AG04449 (cell line): ENCODE measurements at regions not wholly inside any gene's neighbourhood (a gene's known extent, or its start where the extent isn't known, plus 50 kb on each side); places are given as distances from the start of the nearest gene placed in this dataset.

Source experiments
- CTCF ChIA-PET: fragments of 350-600 bp; formaldehyde crosslinking; extraction: SDS; loops from one replicate; lab custom pipeline; 2021; ENCODE audit warnings: antibody characterized with exemption; lab: Yijun Ruan, JAX
- POLR2A ChIA-PET: fragments of 400-600, 350-600 bp; formaldehyde crosslinking; extraction: SDS; loops from one replicate; lab custom pipeline; 2020; ENCODE audit warnings: antibody characterized with exemption, inconsistent platforms; lab: Yijun Ruan, JAX
- DNase-seq: peaks from one replicate; pipeline ENCODE4 v3.0.0-alpha.2; 2010; ENCODE audit warnings: low read depth, low spot score
- H3K4me3 ChIP-seq: 2 replicates; pipeline ENCODE4 v1.5.1; 2011; ENCODE audit warnings: low read depth, mild to moderate bottlenecking, control low read depth, low read length
- TF ChIP-seq, protein P1 (sequence below): IDR thresholded peaks from one replicate; pipeline ENCODE4 v1.5.1; 2011; ENCODE audit warnings: mild to moderate bottlenecking, moderate library complexity, low read length, control low read depth, inconsistent platforms; ENCODE audit not compliant: insufficient read depth; ENCODE audit errors: missing control alignments

DNA sequence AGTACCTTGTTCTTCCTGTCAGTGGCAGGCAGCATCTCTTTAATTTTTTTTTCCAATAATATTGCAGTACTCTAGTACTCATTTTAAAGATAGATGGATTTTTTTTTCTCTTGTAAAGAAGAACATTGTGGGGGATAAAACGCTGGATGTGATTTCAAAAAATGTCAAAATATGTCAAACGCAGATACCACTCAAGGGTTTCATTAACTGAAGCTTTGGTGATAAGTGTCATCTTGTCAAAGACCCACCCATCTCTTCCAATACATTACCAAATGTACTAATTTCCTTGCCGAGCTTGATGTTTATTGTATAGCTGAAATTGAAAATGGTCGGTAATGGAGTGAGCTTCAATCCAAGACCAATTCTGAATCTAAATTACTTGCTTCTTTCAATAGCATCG is 332.4 kb upstream of the SOX2 start:
- POLR2A ChIA-PET: no interaction called here
- DNase-seq: no peak
- TF ChIP-seq, protein P1, sequence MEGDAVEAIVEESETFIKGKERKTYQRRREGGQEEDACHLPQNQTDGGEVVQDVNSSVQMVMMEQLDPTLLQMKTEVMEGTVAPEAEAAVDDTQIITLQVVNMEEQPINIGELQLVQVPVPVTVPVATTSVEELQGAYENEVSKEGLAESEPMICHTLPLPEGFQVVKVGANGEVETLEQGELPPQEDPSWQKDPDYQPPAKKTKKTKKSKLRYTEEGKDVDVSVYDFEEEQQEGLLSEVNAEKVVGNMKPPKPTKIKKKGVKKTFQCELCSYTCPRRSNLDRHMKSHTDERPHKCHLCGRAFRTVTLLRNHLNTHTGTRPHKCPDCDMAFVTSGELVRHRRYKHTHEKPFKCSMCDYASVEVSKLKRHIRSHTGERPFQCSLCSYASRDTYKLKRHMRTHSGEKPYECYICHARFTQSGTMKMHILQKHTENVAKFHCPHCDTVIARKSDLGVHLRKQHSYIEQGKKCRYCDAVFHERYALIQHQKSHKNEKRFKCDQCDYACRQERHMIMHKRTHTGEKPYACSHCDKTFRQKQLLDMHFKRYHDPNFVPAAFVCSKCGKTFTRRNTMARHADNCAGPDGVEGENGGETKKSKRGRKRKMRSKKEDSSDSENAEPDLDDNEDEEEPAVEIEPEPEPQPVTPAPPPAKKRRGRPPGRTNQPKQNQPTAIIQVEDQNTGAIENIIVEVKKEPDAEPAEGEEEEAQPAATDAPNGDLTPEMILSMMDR: no peak
- CTCF ChIA-PET: no interaction called here
- H3K4me3 ChIP-seq: no peak overlapping the region

DNA sequence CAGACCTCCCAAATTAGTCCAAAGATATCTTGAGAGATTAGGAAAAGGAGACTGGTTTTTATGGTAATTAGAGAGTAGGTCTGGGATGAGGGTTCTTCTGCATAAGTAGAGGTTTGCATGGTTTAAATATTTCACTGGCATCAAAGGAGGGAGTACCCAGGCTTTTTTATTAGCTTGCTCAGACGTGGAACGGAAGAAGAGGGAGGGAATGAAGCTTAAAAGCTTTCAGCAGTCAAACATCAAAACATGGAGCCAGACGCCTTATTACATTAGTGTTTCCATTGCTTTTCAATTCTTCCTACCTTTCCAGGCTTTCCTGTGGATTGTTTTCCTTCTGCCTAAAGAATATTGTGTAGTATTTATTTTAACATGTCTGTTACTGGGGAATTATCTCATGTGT is 342.1 kb upstream of the SOX2 start:
- POLR2A ChIA-PET: no interaction called here
- H3K4me3 ChIP-seq: no peak overlapping the region
- DNase-seq: no peak
- CTCF ChIA-PET: no interaction called here
- TF ChIP-seq, protein P1: no peak

DNA sequence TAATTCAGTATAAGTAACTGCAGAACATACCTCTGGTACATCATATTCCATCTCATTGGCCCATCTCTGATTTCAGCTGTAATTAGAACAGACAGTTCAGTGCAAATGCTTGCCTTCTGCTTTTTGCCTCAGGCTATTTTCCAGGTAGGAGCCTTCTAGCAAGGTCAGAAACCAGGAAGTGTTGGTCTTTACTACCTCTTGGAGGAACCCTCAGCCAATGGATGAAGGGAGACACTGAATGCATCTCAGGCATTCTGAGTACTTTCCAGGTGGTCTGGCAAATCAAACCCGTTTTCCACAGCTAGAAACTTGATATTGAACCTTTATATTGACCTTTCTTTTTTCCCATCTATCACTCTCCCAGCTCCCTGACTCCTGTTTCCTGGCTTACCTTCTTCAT is 348.5 kb upstream of the SOX2 start:
- ChIA-PET CTCF (no interaction called here), POLR2A (no interaction called here)
- DNase-seq: no peak
- no peak overlapping the region for H3K4me3 ChIP-seq
- TF ChIP-seq, protein P1: no peak

DNA sequence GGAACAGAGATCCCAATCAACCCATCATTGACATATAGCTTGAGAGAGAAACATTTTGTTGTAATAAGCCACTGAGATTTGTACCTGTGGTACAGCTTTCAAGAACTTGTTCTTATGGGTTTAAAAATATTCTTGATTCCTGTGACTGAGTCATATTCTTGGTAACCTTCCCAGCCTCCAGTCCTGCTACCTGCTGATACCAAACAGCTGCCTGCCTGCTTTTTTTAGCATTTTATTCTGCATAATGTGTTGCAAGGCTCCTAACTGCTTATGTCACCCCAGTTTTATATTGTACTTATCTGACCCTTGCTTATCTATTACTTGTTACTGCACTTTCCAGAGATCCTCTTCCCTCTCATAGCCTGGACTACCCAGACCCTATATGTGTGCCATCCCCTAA is 349.3 kb upstream of the SOX2 start:
- DNase-seq: no peak

DNA sequence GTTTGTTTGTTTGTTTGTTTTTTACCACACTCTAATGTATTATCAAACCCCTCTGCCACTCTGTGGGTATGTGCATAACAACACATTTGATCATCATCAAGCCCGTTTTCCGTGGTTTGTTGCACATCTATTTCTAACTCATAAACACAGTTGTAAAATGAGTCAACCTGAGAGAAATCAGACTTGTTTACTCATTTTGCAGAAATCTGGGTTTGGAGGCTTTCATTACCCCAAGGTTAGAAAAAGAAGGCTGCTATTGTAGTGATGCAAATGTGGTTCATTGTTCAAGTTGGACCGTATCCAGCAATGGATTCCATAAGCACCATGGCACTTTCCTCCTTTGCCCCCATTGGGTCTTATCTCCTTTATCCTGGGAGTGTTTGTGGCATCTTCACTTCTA is 353.2 kb upstream of the SOX2 start:
- TF ChIP-seq, protein P1: no peak
- DNase-seq: no peak
- ChIA-PET POLR2A (no interaction called here), CTCF (no interaction called here)
- H3K4me3 ChIP-seq: no peak overlapping the region

More for the DNA sequence above, 349.3 kb upstream of the SOX2 start:
- TF ChIP-seq, protein P1: no peak
- ChIA-PET POLR2A (no interaction called here), CTCF (no interaction called here)
- no peak overlapping the region for H3K4me3 ChIP-seq

DNA sequence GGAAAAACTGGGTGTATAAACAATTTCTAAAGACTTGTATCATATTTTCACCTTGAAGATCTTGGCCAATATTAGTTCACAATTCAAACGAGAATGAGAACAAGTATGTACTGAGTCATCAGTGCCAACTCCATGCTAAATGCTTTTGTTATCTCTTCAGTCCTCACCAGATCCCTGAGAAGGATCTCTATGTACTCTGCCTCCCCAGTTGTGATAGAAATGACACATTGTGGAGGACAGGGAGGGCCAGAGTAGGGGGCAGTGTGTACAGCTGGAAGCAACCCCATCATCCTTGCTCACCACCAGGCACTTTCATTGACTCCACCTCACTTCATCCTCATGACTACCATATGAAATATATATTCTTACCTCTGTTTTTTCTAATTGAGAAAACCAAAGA is 353.7 kb upstream of the SOX2 start:
- CTCF ChIA-PET: no interaction called here
- TF ChIP-seq, protein P1: no peak
- no peak overlapping the region for H3K4me3 ChIP-seq
- no peak for DNase-seq
- POLR2A ChIA-PET: no interaction called here
